SK-N-SH treated with all-trans-retinoic acid at 6 μM for 48 hours (cell line): ENCODE measurements at regions not wholly inside any gene's neighbourhood (a gene's known extent, or its start where the extent isn't known, plus 50 kb on each side); places are given as distances from the start of the nearest gene placed in this dataset.

Source experiments
- ARNTL ChIP-seq: fragments of 450-650 bp; formaldehyde crosslinking; IDR thresholded peaks from 2 replicates; pipeline ENCODE4 v1.5.0; 2020; ENCODE audit warnings: low read depth, mild to moderate bottlenecking, moderate library complexity, borderline replicate concordance
- ESRRG ChIP-seq: fragments of 250-450 bp; sonication (Bioruptor Pico); IDR thresholded peaks from 2 replicates; pipeline ENCODE4 v1.6.1; 2021; ENCODE audit warnings: mild to moderate bottlenecking

GRCh38 chr17:63366241-63366566 is 79.9 kb downstream of the CYB561 start:
- no peak for TF ChIP-seq ESRRG
- TF ChIP-seq ARNTL (CRISPR knock-in tag), result no peak
